G401 (cell line): ENCODE measurements at regions not wholly inside any gene's neighbourhood (a gene's known extent, or its start where the extent isn't known, plus 50 kb on each side); places are given as distances from the start of the nearest gene placed in this dataset.
"Not testable (repeated sequence)": the region's sequence is repeated elsewhere in the genome, so short reads cannot be mapped to it uniquely, and the experiment has no call there.

ENCODE experiments used
- DNase-seq: peaks from one replicate; pipeline ENCODE4 v3.0.0-alpha.2; 2015; ENCODE audit warnings: low spot score
- in situ Hi-C: cut with HindIII; loops from 2 replicates; pipeline ENCODE4 v1.10.0; 2016; ENCODE audit warnings: low sequenced_read_pairs, mixed read lengths

GRCh38 chr3:145190761-145191160 lies 970.2 kb downstream of the PLOD2 start:
- in situ Hi-C loops = no loop called here
- no peak for DNase-seq

GRCh38 chr3:145191543-145191942 lies 969.4 kb downstream of the PLOD2 start:
- DNase-seq = no peak
- in situ Hi-C loops = no loop called here

GRCh38 chr3:145197051-145197820 lies 963.7 kb downstream of the PLOD2 start:
- in situ Hi-C loops = no loop called here
- DNase-seq = no peak

- in situ Hi-C loops = no loop called here
Measured at GRCh38 chr3:145197821-145198220, 963.2 kb downstream of the PLOD2 start.

GRCh38 chr3:145209561-145209960 lies 951.4 kb downstream of the PLOD2 start:
- no peak for DNase-seq
- in situ Hi-C loops = no loop called here

More at GRCh38 chr3:145197821-145198220, 963.2 kb downstream of the PLOD2 start:
- DNase-seq = no peak

GRCh38 chr3:145219355-145220235 lies 941.4 kb downstream of the PLOD2 start:
- no peak for DNase-seq
- in situ Hi-C loops = no loop called here

- no peak for DNase-seq
- in situ Hi-C loops = no loop called here
Measured at GRCh38 chr3:145224886-145225285, 936.1 kb downstream of the PLOD2 start.

- in situ Hi-C loops = no loop called here
- DNase-seq = no peak
Measured at GRCh38 chr3:145243875-145244274, 917.1 kb downstream of the PLOD2 start.

GRCh38 chr3:145244327-145244726 lies 916.7 kb downstream of the PLOD2 start:
- no peak for DNase-seq
- in situ Hi-C loops = no loop called here

GRCh38 chr3:145246291-145246690 lies 914.7 kb downstream of the PLOD2 start:
- in situ Hi-C loops = no loop called here
- no peak for DNase-seq

- in situ Hi-C loops = no loop called here
- no peak for DNase-seq
Measured at GRCh38 chr3:145248928-145249327, 912.1 kb downstream of the PLOD2 start.

- no peak for DNase-seq
- in situ Hi-C loops = no loop called here
Measured at GRCh38 chr3:145251311-145251710, 909.7 kb downstream of the PLOD2 start.

GRCh38 chr3:145257967-145258366 lies 903.0 kb downstream of the PLOD2 start:
- DNase-seq, in situ Hi-C loops: not testable (repeated sequence)

GRCh38 chr3:145259166-145259880 lies 901.7 kb downstream of the PLOD2 start:
- in situ Hi-C loops = no loop called here
- no peak for DNase-seq

- in situ Hi-C loops, DNase-seq: not testable (repeated sequence)
Measured at GRCh38 chr3:145263458-145263857, 897.5 kb downstream of the PLOD2 start.

- in situ Hi-C loops = no loop called here
- no peak for DNase-seq
Measured at GRCh38 chr3:145266368-145266767, 894.6 kb downstream of the PLOD2 start.

GRCh38 chr3:145269106-145269505 lies 891.9 kb downstream of the PLOD2 start:
- in situ Hi-C loops = no loop called here
- no peak for DNase-seq

GRCh38 chr3:145272684-145273083 lies 888.3 kb downstream of the PLOD2 start:
- in situ Hi-C loops = no loop called here
- no peak for DNase-seq

GRCh38 chr3:145282505-145282904 lies 878.5 kb downstream of the PLOD2 start:
- DNase-seq = no peak
- in situ Hi-C loops = no loop called here

- in situ Hi-C loops = no loop called here
- DNase-seq = no peak
Measured at GRCh38 chr3:145286937-145287336, 874.0 kb downstream of the PLOD2 start.
